ENCODE measurements at regions not wholly inside any gene's neighbourhood (a gene's known extent, or its start where the extent isn't known, plus 50 kb on each side); places are given as distances from the start of the nearest gene placed in this dataset.

DNA sequence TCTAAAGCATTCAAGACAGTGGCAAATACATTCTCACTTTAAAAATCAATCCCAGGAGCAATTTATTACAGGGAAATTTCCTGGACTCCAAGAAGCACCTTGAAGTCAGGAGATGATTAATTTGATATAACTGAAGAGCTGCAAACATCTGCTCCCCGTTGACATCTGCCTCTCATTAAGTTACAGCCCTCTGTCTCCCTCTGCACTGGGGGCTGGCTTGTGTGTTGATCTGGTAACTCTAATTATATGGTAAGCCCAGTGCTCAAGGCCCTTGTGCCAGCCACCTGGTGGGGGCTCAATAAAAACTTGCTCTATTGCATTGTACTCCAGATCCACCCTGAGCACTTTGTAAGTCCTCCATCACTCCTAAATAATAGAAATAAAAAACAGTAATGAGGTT is 131.1 kb upstream of the ZNF462 start:
- Histone ChIP-seq H4K20me1 (replicated peaks in 1 of 2; ENCODE audit: control insufficient read depth in 1 of 2, insufficient read depth in 2 of 2, low read length in 2 of 2) (no peaks in the 10 kb centered on the region), H3K23me2 (ENCODE audit: low read depth, low read length) (no peaks in the 10 kb centered on the region), H2BK12ac (ENCODE audit: low read depth, low read length) (no peak overlapping the region), H3K79me2 (ENCODE audit: control insufficient read depth in 1 of 2, insufficient read depth in 2 of 2, low read length in 2 of 2) (no peaks in the 10 kb centered on the region), H3K14ac (ENCODE audit: insufficient read length) (no peak overlapping the region), H2BK20ac (ENCODE audit: low read length) (no peak overlapping the region), H3K4me3 (ENCODE audit: extremely low read depth in 1 of 4, insufficient read depth in 2 of 4, low read depth in 3 of 4, low read length in 4 of 4) (no peak overlapping the region), H4K91ac (replicated peaks; ENCODE audit: insufficient read length, low read length) (no peak overlapping the region), H3K79me1 (ENCODE audit: low read depth, low read length) (no peaks in the 10 kb centered on the region), H2AFZ (ENCODE audit: low read length) (no peak overlapping the region), H3K36me3 (ENCODE audit: control insufficient read depth in 2 of 4, insufficient read depth in 4 of 4, low read length in 3 of 4) (no peaks in the 10 kb centered on the region), H3K4me1 (replicated peaks in 1 of 4; ENCODE audit: control insufficient read depth in 3 of 4, insufficient read depth in 4 of 4, low read length in 3 of 4) (no peaks in the 10 kb centered on the region), H3K27ac (ENCODE audit: low read depth, low read length) (no peak overlapping the region), H2BK15ac (ENCODE audit: low read length) (no peak overlapping the region), H4K8ac (ENCODE audit: extremely low read depth, insufficient read depth, low read length) (no peak overlapping the region), H3K4ac (replicated peaks; ENCODE audit: insufficient read length, low read depth, low read length) (no peak overlapping the region), H3K9me3 (ENCODE audit: insufficient read depth in 2 of 2, low read depth in 1 of 2, low read length in 1 of 2) (no peaks in the 10 kb centered on the region), H3K23ac (ENCODE audit: insufficient read length) (no peak overlapping the region), H2BK120ac (replicated peaks; ENCODE audit: low read depth, low read length) (no peak overlapping the region), H4K5ac (ENCODE audit: insufficient read length, low read depth, low read length) (no peak overlapping the region), H3K4me2 (ENCODE audit: insufficient read depth in 1 of 2, low read depth in 2 of 2, low read length in 2 of 2) (no peak overlapping the region), H3K27me3 (replicated peaks in 1 of 4; ENCODE audit: control insufficient read depth in 3 of 4, extremely low read depth in 1 of 4, insufficient read depth in 3 of 4, low read length in 3 of 4) (no peaks in the 10 kb centered on the region), H2BK5ac (ENCODE audit: low read depth, low read length) (no peak overlapping the region), H2AK5ac (ENCODE audit: low read depth, low read length) (no peak overlapping the region), H3K56ac (replicated peaks; ENCODE audit: insufficient read length, low read depth, low read length) (no peak overlapping the region), H3K9ac (replicated peaks in 1 of 4; ENCODE audit: extremely low read depth in 1 of 4, low read depth in 3 of 4, low read length in 3 of 4) (no peak overlapping the region), H3K18ac (ENCODE audit: extremely low read depth, low read length) (no peak overlapping the region)
- ChIA-PET CTCF (ENCODE audit: partially characterized antibody) (no interaction called here), POLR2A (ENCODE audit: partially characterized antibody) (no interaction called here)
- DNase-seq (ENCODE audit: low read depth in 1 of 2, low spot score in 2 of 2) (no peak), FAIRE-seq (no peak)
- TF ChIP-seq TCF12 (IDR thresholded peaks at IDR 0.05; ENCODE audit: low read depth, low read length) (no peak), PHF8 (conservative IDR thresholded peaks at IDR 0.05; ENCODE audit: low read depth, low read length) (no peak), CHD2 (IDR thresholded peaks at IDR 0.05; ENCODE audit: low read length) (no peak), KDM1A (IDR thresholded peaks at IDR 0.05; ENCODE audit: borderline replicate concordance, low read length) (no peak), SRF (IDR thresholded peaks at IDR 0.05; ENCODE audit: low read depth, low read length) (no peak), TEAD4 (IDR thresholded peaks at IDR 0.05; ENCODE audit: low read depth, low read length) (no peak), RFX5 (IDR thresholded peaks at IDR 0.05; ENCODE audit: borderline replicate concordance, low read depth, low read length) (no peak), BRCA1 (IDR thresholded peaks at IDR 0.05; ENCODE audit: low read depth, low read length) (no peak)
- WGBS, 2 experiments (ENCODE audit: extremely low coverage in 1 of 2, insufficient coverage in 1 of 2, insufficient read length in 1 of 2, insufficient replicate concordance in 2 of 2, low coverage in 1 of 2, low lambda C conversion rate in 2 of 2, missing lambda C conversion rate in 1 of 2) = 85% methylated on average over 1 of the region's 1 CpG; no CpG with 5 or more reads in 1 of the 2 experiments

Measured in H1 (cell line).